Panc1 (cell line): ENCODE measurements at regions not wholly inside any gene's neighbourhood (a gene's known extent, or its start where the extent isn't known, plus 50 kb on each side); places are given as distances from the start of the nearest gene placed in this dataset.

ENCODE experiments used
- ATAC-seq: fragments of 200-7000 bp; cut with Tn5 transposase; 2 replicates; pipeline ENCODE4 v1.9.1; 2020; ENCODE audit warnings: mild to moderate bottlenecking, moderate library complexity
- BruUV-seq: library from RNA; stranded (reverse); fragments of 400-500 nt; replicated peaks from 2 replicates; lab custom pipeline; 2021; lab: Mats Ljungman, UMichigan
- CTCF ChIA-PET: fragments of 300-600 bp; sonication (Branson Sonifier 250); formaldehyde crosslinking; loops from one replicate; lab custom pipeline; 2022; ENCODE audit warnings: antibody characterized with exemption; lab: Charles Lee
- POLR2A ChIA-PET: fragments of 300-600 bp; sonication (Branson Sonifier 250); formaldehyde crosslinking; loops from one replicate; lab custom pipeline; 2022; ENCODE audit warnings: antibody characterized with exemption; lab: Charles Lee
- DNase-seq: peaks from one replicate; pipeline ENCODE4 v3.0.0-alpha.2; 2010; ENCODE audit warnings: low read depth, low spot score
- H3K27ac ChIP-seq: 2 replicates; pipeline ENCODE4 v1.5.1; 2011; ENCODE audit warnings: mild to moderate bottlenecking, low read length, inconsistent platforms
- H3K27me3 ChIP-seq: fragments of 200-500 bp; sonication (Bioruptor generic); 2 replicates; pipeline ENCODE4 v1.6.0; 2014; ENCODE audit warnings: low read length, inconsistent platforms; ENCODE audit not compliant: control insufficient read depth, insufficient read depth
- H3K36me3 ChIP-seq: fragments of 200-500 bp; sonication (Bioruptor generic); 2 replicates; pipeline ENCODE4 v1.5.1; 2014; ENCODE audit warnings: inconsistent platforms, mild to moderate bottlenecking, low read length, moderate library complexity; ENCODE audit not compliant: control insufficient read depth, insufficient read depth
- H3K4me1 ChIP-seq: 2 replicates; pipeline ENCODE4 v1.5.1; 2011; ENCODE audit warnings: inconsistent platforms, mild to moderate bottlenecking, low read length, moderate library complexity; ENCODE audit not compliant: control insufficient read depth, insufficient read depth
- H3K4me3 ChIP-seq, 2 experiments: 2 replicates each; pipeline ENCODE4 v1.5.1; 2011 to 2012; ENCODE audit warnings: low read depth in 2 of 2, low read length in 2 of 2, mild to moderate bottlenecking in 2 of 2, inconsistent platforms in 1 of 2, moderate library complexity in 1 of 2
- H3K9me3 ChIP-seq: fragments of 200-500 bp; sonication (Bioruptor generic); 2 replicates; pipeline ENCODE4 v1.5.1; 2014; ENCODE audit warnings: low read depth, mild to moderate bottlenecking, inconsistent platforms, low read length, moderate library complexity; ENCODE audit not compliant: control insufficient read depth, insufficient read depth
- CTCF ChIP-seq: fragments of 450-650 bp; IDR thresholded peaks from 2 replicates; pipeline ENCODE4 v1.5.1; 2017; ENCODE audit warnings: mild to moderate bottlenecking
- POLR2AphosphoS5 ChIP-seq: IDR thresholded peaks from 2 replicates; pipeline ENCODE4 v1.6.1; 2012; ENCODE audit warnings: mild to moderate bottlenecking, low read depth, low read length, moderate library complexity
- REST ChIP-seq, 2 experiments: IDR thresholded peaks; 2 replicates each; pipeline ENCODE4 v1.6.1; 2011 to 2012; ENCODE audit warnings: low read depth in 2 of 2, control low read depth in 1 of 2, low read length in 1 of 2, mild to moderate bottlenecking in 1 of 2, moderate library complexity in 1 of 2; ENCODE audit not compliant: insufficient read depth in 1 of 2
- SIN3A ChIP-seq: IDR thresholded peaks from 2 replicates; pipeline ENCODE4 v1.6.1; 2012; ENCODE audit warnings: low read depth, mild to moderate bottlenecking, low read length, moderate library complexity, borderline replicate concordance; ENCODE audit not compliant: insufficient read depth
- TCF7L2 ChIP-seq: IDR thresholded peaks from 2 replicates; pipeline ENCODE4 v1.6.1; 2011; ENCODE audit warnings: mild to moderate bottlenecking, low read depth, low read length, inconsistent platforms
- in situ Hi-C: cut with HindIII; loops from 2 replicates; pipeline ENCODE4 v1.10.0; 2016; ENCODE audit warnings: low sequenced_read_pairs, low pct_unique_long_range_greater_than_20kb
- intact Hi-C: fragments of 100-400 bp; cut with micrococcal nuclease; formaldehyde crosslinking; loops from one replicate; pipeline ENCODE4 v1.10.0; 2022; ENCODE audit not compliant: unreplicated experiment

GRCh38 chr9:1726993-1727759 is 288.0 kb upstream of the SMARCA2 start:
- TF ChIP-seq TCF7L2 (no peak), SIN3A (no peak), POLR2AphosphoS5 (no peak), REST (IDR thresholded peaks at IDR 0.05; ENCODE audit: insufficient read depth in 1 of 2, low read depth in 2 of 2, low read length in 1 of 2) (no peak), CTCF (no peak)
- intact Hi-C loops: no loop called here
- H3K9me3 ChIP-seq: no peaks in the 10 kb centered on the region
- H3K27me3 ChIP-seq: no peaks in the 10 kb centered on the region
- in situ Hi-C loops: no loop called here
- H3K4me3 ChIP-seq: no peak overlapping the region
- H3K36me3 ChIP-seq: no peaks in the 10 kb centered on the region
- BruUV-seq: no TSS peak
- no peaks in the 10 kb centered on the region for H3K4me1 ChIP-seq
- no peak overlapping the region for H3K27ac ChIP-seq
- ChIA-PET CTCF (no interaction called here), POLR2A (no interaction called here)
- ATAC-seq (no peak), DNase-seq (no peak)

GRCh38 chr9:1729631-1730030 is 285.5 kb upstream of the SMARCA2 start:
- no TSS peak for BruUV-seq
- CTCF ChIA-PET: no interaction called here

More at GRCh38 chr9:1729631-1730030, 285.5 kb upstream of the SMARCA2 start:
- TF ChIP-seq POLR2AphosphoS5 (no peak), REST (IDR thresholded peaks at IDR 0.05; ENCODE audit: insufficient read depth in 1 of 2, low read depth in 2 of 2, low read length in 1 of 2) (no peak), TCF7L2 (no peak), CTCF (no peak)
- DNase-seq (no peak), ATAC-seq (no peak)
- H3K27me3 ChIP-seq: no peaks in the 10 kb centered on the region
- in situ Hi-C loops: no loop called here
- H3K36me3 ChIP-seq: no peaks in the 10 kb centered on the region
- POLR2A ChIA-PET: no interaction called here
- intact Hi-C loops: no loop called here
- no peaks in the 10 kb centered on the region for H3K9me3 ChIP-seq
- H3K27ac ChIP-seq: no peak overlapping the region
- no peak overlapping the region for H3K4me3 ChIP-seq
- no peaks in the 10 kb centered on the region for H3K4me1 ChIP-seq
